ENCODE measurements at regions not wholly inside any gene's neighbourhood (a gene's known extent, or its start where the extent isn't known, plus 50 kb on each side); places are given as distances from the start of the nearest gene placed in this dataset.

DNA sequence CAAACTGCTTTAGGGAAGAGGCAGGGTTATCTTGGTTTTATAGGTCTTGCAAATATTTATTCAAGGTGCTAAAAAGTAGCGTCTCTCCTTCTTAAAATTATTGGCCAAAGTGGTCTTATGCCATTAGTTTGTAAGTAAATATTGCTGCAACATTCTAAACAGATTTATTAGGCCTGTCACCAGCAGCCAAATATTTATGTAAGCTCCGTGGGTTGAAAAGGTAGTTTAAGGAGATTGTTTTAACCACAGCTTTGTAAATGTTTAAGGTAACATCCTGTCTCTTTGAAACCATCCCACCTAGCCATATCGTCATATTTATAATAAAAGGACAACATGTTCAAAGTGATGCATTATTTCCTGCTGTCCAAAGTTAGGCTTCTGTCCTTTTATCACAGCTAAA is 210.1 kb upstream of the LNX1 start:
- no peaks in the 10 kb centered on the region for H3K36me3 Mint-ChIP-seq (ENCODE audit: unreplicated experiment)
- no peak overlapping the region for H3K27ac Mint-ChIP-seq (ENCODE audit: unreplicated experiment)
- peaks cover 7% of the 10 kb centered on the region for H3K4me1 Mint-ChIP-seq (ENCODE audit: unreplicated experiment)
- DNase-seq (ENCODE audit: extremely low spot score, unreplicated experiment): no peak
- TF ChIP-seq, protein P1, sequence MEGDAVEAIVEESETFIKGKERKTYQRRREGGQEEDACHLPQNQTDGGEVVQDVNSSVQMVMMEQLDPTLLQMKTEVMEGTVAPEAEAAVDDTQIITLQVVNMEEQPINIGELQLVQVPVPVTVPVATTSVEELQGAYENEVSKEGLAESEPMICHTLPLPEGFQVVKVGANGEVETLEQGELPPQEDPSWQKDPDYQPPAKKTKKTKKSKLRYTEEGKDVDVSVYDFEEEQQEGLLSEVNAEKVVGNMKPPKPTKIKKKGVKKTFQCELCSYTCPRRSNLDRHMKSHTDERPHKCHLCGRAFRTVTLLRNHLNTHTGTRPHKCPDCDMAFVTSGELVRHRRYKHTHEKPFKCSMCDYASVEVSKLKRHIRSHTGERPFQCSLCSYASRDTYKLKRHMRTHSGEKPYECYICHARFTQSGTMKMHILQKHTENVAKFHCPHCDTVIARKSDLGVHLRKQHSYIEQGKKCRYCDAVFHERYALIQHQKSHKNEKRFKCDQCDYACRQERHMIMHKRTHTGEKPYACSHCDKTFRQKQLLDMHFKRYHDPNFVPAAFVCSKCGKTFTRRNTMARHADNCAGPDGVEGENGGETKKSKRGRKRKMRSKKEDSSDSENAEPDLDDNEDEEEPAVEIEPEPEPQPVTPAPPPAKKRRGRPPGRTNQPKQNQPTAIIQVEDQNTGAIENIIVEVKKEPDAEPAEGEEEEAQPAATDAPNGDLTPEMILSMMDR (IDR thresholded peaks at IDR 0.05): no peak
- no peak overlapping the region for H3K4me3 Mint-ChIP-seq (ENCODE audit: unreplicated experiment)
- H3K27me3 Mint-ChIP-seq (ENCODE audit: unreplicated experiment): no peaks in the 10 kb centered on the region
- H3K9me3 Mint-ChIP-seq (ENCODE audit: unreplicated experiment): no peaks in the 10 kb centered on the region

DNA sequence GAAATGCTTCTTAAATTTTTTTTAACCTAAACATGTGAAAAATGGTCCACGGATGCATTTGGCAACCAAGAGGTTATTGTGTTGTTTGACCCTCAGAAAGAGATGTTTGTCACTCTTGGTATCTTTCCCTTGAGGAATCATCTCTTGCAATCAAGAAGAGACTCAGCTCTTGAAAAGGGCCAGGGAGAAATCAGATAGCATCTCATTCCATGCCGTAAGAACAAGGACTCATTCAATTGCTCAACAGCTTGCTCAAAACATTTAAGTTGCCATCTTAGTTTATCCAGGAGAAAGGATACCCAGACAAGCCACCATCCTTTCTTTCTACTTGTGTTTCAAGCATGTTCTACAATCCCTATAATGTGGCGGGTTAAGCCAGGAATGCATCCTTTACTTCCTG is 209.5 kb upstream of the LNX1 start:
- Mint-ChIP-seq H3K4me1 (ENCODE audit: unreplicated experiment) (peaks cover 7% of the 10 kb centered on the region), H3K9me3 (ENCODE audit: unreplicated experiment) (no peaks in the 10 kb centered on the region), H3K27ac (ENCODE audit: unreplicated experiment) (no peak overlapping the region), H3K36me3 (ENCODE audit: unreplicated experiment) (no peaks in the 10 kb centered on the region), H3K27me3 (ENCODE audit: unreplicated experiment) (no peaks in the 10 kb centered on the region), H3K4me3 (ENCODE audit: unreplicated experiment) (no peak overlapping the region)
- no peak for DNase-seq (ENCODE audit: extremely low spot score, unreplicated experiment)
- TF ChIP-seq, protein P1 (IDR thresholded peaks at IDR 0.05): no peak

GRCh38 chr4:53793096-53793495 is 201.8 kb upstream of the LNX1 start:
- H3K36me3 Mint-ChIP-seq (ENCODE audit: unreplicated experiment): no peaks in the 10 kb centered on the region
- TF ChIP-seq, protein P1 (IDR thresholded peaks at IDR 0.05): no peak
- no peaks in the 10 kb centered on the region for H3K4me1 Mint-ChIP-seq (ENCODE audit: unreplicated experiment)
- no peak overlapping the region for H3K27ac Mint-ChIP-seq (ENCODE audit: unreplicated experiment)
- H3K9me3 Mint-ChIP-seq (ENCODE audit: unreplicated experiment): no peaks in the 10 kb centered on the region
- DNase-seq (ENCODE audit: extremely low spot score, unreplicated experiment): no peak
- no peaks in the 10 kb centered on the region for H3K27me3 Mint-ChIP-seq (ENCODE audit: unreplicated experiment)
- no peak overlapping the region for H3K4me3 Mint-ChIP-seq (ENCODE audit: unreplicated experiment)

DNA sequence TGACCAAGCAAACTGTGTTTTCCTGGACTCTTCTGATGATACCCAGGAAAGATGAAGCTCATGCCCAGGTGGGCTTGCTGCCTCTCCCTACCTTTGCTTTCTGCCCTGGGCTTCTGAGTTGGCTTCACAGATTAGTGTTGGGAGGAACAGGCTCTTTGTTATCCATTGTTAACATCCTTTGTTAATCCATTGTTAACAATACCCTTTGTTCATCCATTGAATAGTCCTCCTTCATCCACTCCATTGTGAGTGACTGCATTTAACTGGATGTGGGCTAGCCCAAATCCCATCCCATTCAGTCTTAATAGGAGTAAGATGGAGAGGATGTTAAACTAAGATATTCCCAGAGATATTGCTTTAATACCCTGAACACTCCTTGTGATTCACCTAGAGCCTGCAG is 199.0 kb upstream of the LNX1 start:
- Mint-ChIP-seq H3K27ac (ENCODE audit: unreplicated experiment) (no peak overlapping the region), H3K4me3 (ENCODE audit: unreplicated experiment) (no peak overlapping the region), H3K4me1 (ENCODE audit: unreplicated experiment) (peaks cover 2% of the 10 kb centered on the region), H3K9me3 (ENCODE audit: unreplicated experiment) (no peaks in the 10 kb centered on the region), H3K27me3 (ENCODE audit: unreplicated experiment) (no peaks in the 10 kb centered on the region), H3K36me3 (ENCODE audit: unreplicated experiment) (no peaks in the 10 kb centered on the region)
- no peak for DNase-seq (ENCODE audit: extremely low spot score, unreplicated experiment)
- TF ChIP-seq, protein P1 (IDR thresholded peaks at IDR 0.05): no peak

DNA sequence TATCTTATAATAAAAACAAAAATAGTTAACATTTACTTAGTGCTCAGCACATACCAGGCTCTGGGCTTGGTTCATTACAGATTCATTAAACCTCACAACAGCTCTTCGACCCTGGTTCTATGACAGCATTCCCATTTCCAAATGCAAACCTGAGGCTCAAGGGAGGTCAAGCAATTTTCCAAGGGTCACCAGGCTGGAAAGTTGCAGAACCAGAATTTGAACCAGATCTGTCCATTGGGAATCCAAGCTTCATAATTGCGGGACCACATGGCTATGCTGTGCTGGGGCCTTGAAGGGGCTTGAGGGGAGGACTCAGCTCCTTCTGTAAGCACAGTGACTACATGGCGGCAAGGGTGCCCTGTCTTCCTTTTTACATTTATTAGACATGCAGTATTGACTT is 197.3 kb upstream of the LNX1 start:
- Mint-ChIP-seq H3K9me3 (ENCODE audit: unreplicated experiment) (no peaks in the 10 kb centered on the region), H3K4me3 (ENCODE audit: unreplicated experiment) (no peak overlapping the region), H3K4me1 (ENCODE audit: unreplicated experiment) (peaks cover 2% of the 10 kb centered on the region), H3K27me3 (ENCODE audit: unreplicated experiment) (no peaks in the 10 kb centered on the region), H3K27ac (ENCODE audit: unreplicated experiment) (no peak overlapping the region), H3K36me3 (ENCODE audit: unreplicated experiment) (no peaks in the 10 kb centered on the region)
- no peak for DNase-seq (ENCODE audit: extremely low spot score, unreplicated experiment)
- TF ChIP-seq, protein P1 (IDR thresholded peaks at IDR 0.05): no peak
